ENCODE measurements at regions not wholly inside any gene's neighbourhood (a gene's known extent, or its start where the extent isn't known, plus 50 kb on each side); places are given as distances from the start of the nearest gene placed in this dataset.

- Histone ChIP-seq H3K9me3 (ENCODE audit: control insufficient read depth, insufficient read depth, low read length) (no peaks in the 10 kb centered on the region), H3K36me3 (ENCODE audit: control insufficient read depth, insufficient read depth, low read length) (no peaks in the 10 kb centered on the region), H3K9ac (ENCODE audit: low read depth, low read length) (no peak overlapping the region), H3K4me1 (ENCODE audit: control insufficient read depth, insufficient read depth, low read length) (peaks cover 3% of the 10 kb centered on the region), H3K27me3 (ENCODE audit: control insufficient read depth, insufficient read depth, low read length) (no peaks in the 10 kb centered on the region), H3K4me3 (ENCODE audit: low read depth, low read length) (no peak overlapping the region)
These were observed 565.7 kb upstream of the BTBD3 start for GRCh38 chr20:11352041-11352440.

- no peak overlapping the region for H3K9ac ChIP-seq (ENCODE audit: low read depth, low read length)
- H3K36me3 ChIP-seq (ENCODE audit: control insufficient read depth, insufficient read depth, low read length): no peaks in the 10 kb centered on the region
- H3K9me3 ChIP-seq (ENCODE audit: control insufficient read depth, insufficient read depth, low read length): no peaks in the 10 kb centered on the region
- H3K4me3 ChIP-seq (ENCODE audit: low read depth, low read length): no peak overlapping the region
- H3K27me3 ChIP-seq (ENCODE audit: control insufficient read depth, insufficient read depth, low read length): no peaks in the 10 kb centered on the region
- H3K4me1 ChIP-seq (ENCODE audit: control insufficient read depth, insufficient read depth, low read length): peaks cover 3% of the 10 kb centered on the region
These were observed 562.8 kb upstream of the BTBD3 start for GRCh38 chr20:11354846-11355245.

- no peak overlapping the region for H3K4me3 ChIP-seq (ENCODE audit: low read depth, low read length)
- no peak overlapping the region for H3K9ac ChIP-seq (ENCODE audit: low read depth, low read length)
- H3K36me3 ChIP-seq (ENCODE audit: control insufficient read depth, insufficient read depth, low read length): no peaks in the 10 kb centered on the region
- no peaks in the 10 kb centered on the region for H3K9me3 ChIP-seq (ENCODE audit: control insufficient read depth, insufficient read depth, low read length)
- H3K27me3 ChIP-seq (ENCODE audit: control insufficient read depth, insufficient read depth, low read length): no peaks in the 10 kb centered on the region
- peaks cover 3% of the 10 kb centered on the region for H3K4me1 ChIP-seq (ENCODE audit: control insufficient read depth, insufficient read depth, low read length)
These were observed 562.3 kb upstream of the BTBD3 start for GRCh38 chr20:11355345-11355744.

GRCh38 chr20:11356061-11356460 lies 561.6 kb upstream of the BTBD3 start:
- H3K9ac ChIP-seq (ENCODE audit: low read depth, low read length): no peak overlapping the region
- H3K9me3 ChIP-seq (ENCODE audit: control insufficient read depth, insufficient read depth, low read length): no peaks in the 10 kb centered on the region
- no peak overlapping the region for H3K4me3 ChIP-seq (ENCODE audit: low read depth, low read length)
- H3K27me3 ChIP-seq (ENCODE audit: control insufficient read depth, insufficient read depth, low read length): no peaks in the 10 kb centered on the region
- no peaks in the 10 kb centered on the region for H3K36me3 ChIP-seq (ENCODE audit: control insufficient read depth, insufficient read depth, low read length)
- H3K4me1 ChIP-seq (ENCODE audit: control insufficient read depth, insufficient read depth, low read length): peaks cover 3% of the 10 kb centered on the region

- H3K9me3 ChIP-seq (ENCODE audit: control insufficient read depth, insufficient read depth, low read length): no peaks in the 10 kb centered on the region
- no peak overlapping the region for H3K4me3 ChIP-seq (ENCODE audit: low read depth, low read length)
- no peaks in the 10 kb centered on the region for H3K27me3 ChIP-seq (ENCODE audit: control insufficient read depth, insufficient read depth, low read length)
- no peak overlapping the region for H3K9ac ChIP-seq (ENCODE audit: low read depth, low read length)
- no peaks in the 10 kb centered on the region for H3K36me3 ChIP-seq (ENCODE audit: control insufficient read depth, insufficient read depth, low read length)
- no peaks in the 10 kb centered on the region for H3K4me1 ChIP-seq (ENCODE audit: control insufficient read depth, insufficient read depth, low read length)
These were observed 555.2 kb upstream of the BTBD3 start for GRCh38 chr20:11362450-11362849.

- no peaks in the 10 kb centered on the region for H3K4me1 ChIP-seq (ENCODE audit: control insufficient read depth, insufficient read depth, low read length)
- no peak overlapping the region for H3K9ac ChIP-seq (ENCODE audit: low read depth, low read length)
- no peaks in the 10 kb centered on the region for H3K9me3 ChIP-seq (ENCODE audit: control insufficient read depth, insufficient read depth, low read length)
- no peaks in the 10 kb centered on the region for H3K27me3 ChIP-seq (ENCODE audit: control insufficient read depth, insufficient read depth, low read length)
- no peaks in the 10 kb centered on the region for H3K36me3 ChIP-seq (ENCODE audit: control insufficient read depth, insufficient read depth, low read length)
- no peak overlapping the region for H3K4me3 ChIP-seq (ENCODE audit: low read depth, low read length)
These were observed 553.0 kb upstream of the BTBD3 start for GRCh38 chr20:11364736-11365135.

GRCh38 chr20:11366660-11367059 lies 551.0 kb upstream of the BTBD3 start:
- Histone ChIP-seq H3K36me3 (ENCODE audit: control insufficient read depth, insufficient read depth, low read length) (no peaks in the 10 kb centered on the region), H3K27me3 (ENCODE audit: control insufficient read depth, insufficient read depth, low read length) (no peaks in the 10 kb centered on the region), H3K9ac (ENCODE audit: low read depth, low read length) (no peak overlapping the region), H3K9me3 (ENCODE audit: control insufficient read depth, insufficient read depth, low read length) (no peaks in the 10 kb centered on the region), H3K4me1 (ENCODE audit: control insufficient read depth, insufficient read depth, low read length) (no peaks in the 10 kb centered on the region), H3K4me3 (ENCODE audit: low read depth, low read length) (no peak overlapping the region)

- Histone ChIP-seq H3K9me3 (ENCODE audit: control insufficient read depth, insufficient read depth, low read length) (no peaks in the 10 kb centered on the region), H3K36me3 (ENCODE audit: control insufficient read depth, insufficient read depth, low read length) (no peaks in the 10 kb centered on the region), H3K9ac (ENCODE audit: low read depth, low read length) (no peak overlapping the region), H3K4me3 (ENCODE audit: low read depth, low read length) (no peak overlapping the region), H3K4me1 (ENCODE audit: control insufficient read depth, insufficient read depth, low read length) (no peaks in the 10 kb centered on the region), H3K27me3 (ENCODE audit: control insufficient read depth, insufficient read depth, low read length) (no peaks in the 10 kb centered on the region)
These were observed 549.2 kb upstream of the BTBD3 start for GRCh38 chr20:11368499-11368898.

- Histone ChIP-seq H3K36me3 (ENCODE audit: control insufficient read depth, insufficient read depth, low read length) (no peaks in the 10 kb centered on the region), H3K9ac (ENCODE audit: low read depth, low read length) (no peak overlapping the region), H3K9me3 (ENCODE audit: control insufficient read depth, insufficient read depth, low read length) (no peaks in the 10 kb centered on the region), H3K4me1 (ENCODE audit: control insufficient read depth, insufficient read depth, low read length) (no peaks in the 10 kb centered on the region), H3K27me3 (ENCODE audit: control insufficient read depth, insufficient read depth, low read length) (no peaks in the 10 kb centered on the region), H3K4me3 (ENCODE audit: low read depth, low read length) (no peak overlapping the region)
These were observed 548.6 kb upstream of the BTBD3 start for GRCh38 chr20:11368965-11369711.

- Histone ChIP-seq H3K9me3 (ENCODE audit: control insufficient read depth, insufficient read depth, low read length) (no peaks in the 10 kb centered on the region), H3K4me3 (ENCODE audit: low read depth, low read length) (no peak overlapping the region), H3K9ac (ENCODE audit: low read depth, low read length) (no peak overlapping the region), H3K27me3 (ENCODE audit: control insufficient read depth, insufficient read depth, low read length) (no peaks in the 10 kb centered on the region), H3K4me1 (ENCODE audit: control insufficient read depth, insufficient read depth, low read length) (no peaks in the 10 kb centered on the region), H3K36me3 (ENCODE audit: control insufficient read depth, insufficient read depth, low read length) (no peaks in the 10 kb centered on the region)
These were observed 545.9 kb upstream of the BTBD3 start for GRCh38 chr20:11371831-11372230.

GRCh38 chr20:11372876-11373790 lies 544.6 kb upstream of the BTBD3 start:
- H3K27me3 ChIP-seq (ENCODE audit: control insufficient read depth, insufficient read depth, low read length): no peaks in the 10 kb centered on the region

GRCh38 chr20:11375335-11375734 lies 542.4 kb upstream of the BTBD3 start:
- no peaks in the 10 kb centered on the region for H3K36me3 ChIP-seq (ENCODE audit: control insufficient read depth, insufficient read depth, low read length)
- H3K4me1 ChIP-seq (ENCODE audit: control insufficient read depth, insufficient read depth, low read length): peaks cover 18% of the 10 kb centered on the region
- no peak overlapping the region for H3K4me3 ChIP-seq (ENCODE audit: low read depth, low read length)
- no peaks in the 10 kb centered on the region for H3K9me3 ChIP-seq (ENCODE audit: control insufficient read depth, insufficient read depth, low read length)
- no peaks in the 10 kb centered on the region for H3K27me3 ChIP-seq (ENCODE audit: control insufficient read depth, insufficient read depth, low read length)
- no peak overlapping the region for H3K9ac ChIP-seq (ENCODE audit: low read depth, low read length)

More at GRCh38 chr20:11372876-11373790, 544.6 kb upstream of the BTBD3 start:
- H3K9ac ChIP-seq (ENCODE audit: low read depth, low read length): no peak overlapping the region
- no peaks in the 10 kb centered on the region for H3K36me3 ChIP-seq (ENCODE audit: control insufficient read depth, insufficient read depth, low read length)
- H3K4me3 ChIP-seq (ENCODE audit: low read depth, low read length): no peak overlapping the region
- H3K4me1 ChIP-seq (ENCODE audit: control insufficient read depth, insufficient read depth, low read length): peaks cover under 1% of the 10 kb centered on the region
- no peaks in the 10 kb centered on the region for H3K9me3 ChIP-seq (ENCODE audit: control insufficient read depth, insufficient read depth, low read length)
